Esophagus squamous epithelium (tissue), 5 donors: ENCODE measurements at regions not wholly inside any gene's neighbourhood (a gene's known extent, or its start where the extent isn't known, plus 50 kb on each side); places are given as distances from the start of the nearest gene placed in this dataset.

Source experiments
- DNase-seq: peaks from one replicate; lab custom pipeline; 2025; lab: John Stamatoyannopoulos, UW
- H3K27ac ChIP-seq, 4 donors: fragments of 200-600 bp; sonication (generic); one replicate each; pipeline ENCODE4 v1.5.1; 2016 to 2019; ENCODE audit warnings: mild to moderate bottlenecking in 1 of 4
- H3K27me3 ChIP-seq, 4 donors: fragments of 200-600 bp; sonication (generic); 1 replicate in 3 of 4; 2 replicates in 1 of 4; pipeline versions ENCODE4 v1.5.1 to v1.6.0; 2017 to 2021; ENCODE audit warnings: antibody characterized with exemption in 1 of 4
- H3K36me3 ChIP-seq, 3 donors: fragments of 200-600 bp; sonication (generic); one replicate each; pipeline ENCODE4 v1.5.1; 2016 to 2019
- H3K4me1 ChIP-seq, 3 donors: fragments of 200-600 bp; sonication (generic); one replicate each; pipeline ENCODE4 v1.5.1; 2017 to 2019
- H3K4me3 ChIP-seq, 4 donors: fragments of 200-600 bp; sonication (generic); 1 replicate in 3 of 4; 2 replicates in 1 of 4; pipeline ENCODE4 v1.5.1; 2016 to 2019; ENCODE audit warnings: mild to moderate bottlenecking in 2 of 4, moderate library complexity in 1 of 4
- H3K9me3 ChIP-seq, 3 donors: fragments of 200-600 bp; sonication (generic); one replicate each; pipeline ENCODE4 v1.5.1; 2016 to 2019
- CTCF ChIP-seq, 6 experiments: fragments of 450-650 bp in 4 of 6; fragments of 200-600 bp in 2 of 6; sonication (generic) in 2 of 6; IDR thresholded peaks; one replicate each; pipeline ENCODE4 v1.5.1; 2016 to 2019; ENCODE audit warnings: antibody characterized with exemption in 6 of 6, mild to moderate bottlenecking in 4 of 6, moderate library complexity in 4 of 6
- POLR2A ChIP-seq, 4 donors: fragments of 450-650 bp; IDR thresholded peaks; one replicate each; pipeline ENCODE4 v1.6.1; 2017; ENCODE audit warnings: antibody characterized with exemption in 4 of 4, mild to moderate bottlenecking in 4 of 4, moderate library complexity in 3 of 4
- WGBS, 2 donors: methylation state at CpG; one replicate each; pipeline ENCODE4 v1.1.5; 2018; 5-methylcytosine and 5-hydroxymethylcytosine counted together
- intact Hi-C: fragments of 100-400 bp; cut with DNase I; formaldehyde crosslinking; loops from one replicate; pipeline ENCODE4 v1.15.0; 2022
- donor health status: DM: yes; HTN: yes; CAD: no.

- Histone ChIP-seq H3K36me3 (no peaks in the 10 kb centered on the region), H3K4me1 (peaks cover 0 to 4% (median 0%) of the 10 kb centered on the region in 3 donors), H3K9me3 (no peaks in the 10 kb centered on the region), H3K4me3 (no peak overlapping the region), H3K27ac (no peak overlapping the region), H3K27me3 (no peaks in the 10 kb centered on the region)
- WGBS, 2 donors: 80 to 95% methylated on average over 3 of the region's 3 CpGs
- no peak for TF ChIP-seq CTCF (IDR thresholded peaks at IDR 0.05)
- intact Hi-C loops: no loop called here
- DNase-seq: no peak
These were observed 297.3 kb upstream of the RASA1 start for GRCh38 chr5:86970361-86970760.

- no peak overlapping the region for H3K27ac ChIP-seq
- DNase-seq: no peak
- H3K27me3 ChIP-seq: no peaks in the 10 kb centered on the region
- H3K4me1 ChIP-seq: peaks cover 0 to 4% (median 0%) of the 10 kb centered on the region in 3 donors
- H3K9me3 ChIP-seq: no peaks in the 10 kb centered on the region
- TF ChIP-seq POLR2A (IDR thresholded peaks at IDR 0.05) (no peak), CTCF (IDR thresholded peaks at IDR 0.05) (no peak)
- no peak overlapping the region for H3K4me3 ChIP-seq
- 20 to 22% methylated on average over 4 of the region's 4 CpGs for WGBS, 2 donors
- H3K36me3 ChIP-seq: no peaks in the 10 kb centered on the region
- intact Hi-C loops: no loop called here
These were observed 296.6 kb upstream of the RASA1 start for GRCh38 chr5:86971034-86971571.

- Histone ChIP-seq H3K4me1 (no peaks in the 10 kb centered on the region), H3K4me3 (no peak overlapping the region), H3K9me3 (no peaks in the 10 kb centered on the region), H3K36me3 (no peaks in the 10 kb centered on the region), H3K27me3 (no peaks in the 10 kb centered on the region), H3K27ac (no peak overlapping the region)
- intact Hi-C loops: no loop called here
- DNase-seq: no peak
- TF ChIP-seq POLR2A (IDR thresholded peaks at IDR 0.05) (no peak), CTCF (IDR thresholded peaks at IDR 0.05) (no peak)
- WGBS, 2 donors: 16 to 30% methylated on average over 1 of the region's 1 CpG
These were observed 292.7 kb upstream of the RASA1 start for GRCh38 chr5:86974955-86975354.

- Histone ChIP-seq H3K4me1 (no peaks in the 10 kb centered on the region), H3K36me3 (no peaks in the 10 kb centered on the region), H3K27me3 (no peaks in the 10 kb centered on the region), H3K27ac (peak overlapping the region in 1 of 4 donors; percentile 30), H3K9me3 (no peaks in the 10 kb centered on the region), H3K4me3 (no peak overlapping the region)
- TF ChIP-seq CTCF (IDR thresholded peaks at IDR 0.05) (no peak), POLR2A (IDR thresholded peaks at IDR 0.05) (no peak)
- intact Hi-C loops: no loop called here
- WGBS, 2 donors: 66 to 72% methylated on average over 3 of the region's 3 CpGs
- no peak for DNase-seq
These were observed 290.5 kb upstream of the RASA1 start for GRCh38 chr5:86977190-86977589.

GRCh38 chr5:86977808-86978207 lies 289.9 kb upstream of the RASA1 start:
- DNase-seq: no peak
- Histone ChIP-seq H3K4me3 (no peak overlapping the region), H3K9me3 (no peaks in the 10 kb centered on the region), H3K36me3 (no peaks in the 10 kb centered on the region), H3K4me1 (no peaks in the 10 kb centered on the region), H3K27me3 (no peaks in the 10 kb centered on the region), H3K27ac (no peak overlapping the region)
- no peak for TF ChIP-seq POLR2A (IDR thresholded peaks at IDR 0.05)
- TF ChIP-seq CTCF (IDR thresholded peaks at IDR 0.05): no peak
- intact Hi-C loops: no loop called here
- 78 to 86% methylated on average over 5 of the region's 5 CpGs for WGBS, 2 donors
